Cardiac muscle cell (in vitro differentiated cells and primary cell): ENCODE measurements at regions not wholly inside any gene's neighbourhood (a gene's known extent, or its start where the extent isn't known, plus 50 kb on each side); places are given as distances from the start of the nearest gene placed in this dataset.

Experiments
- DNase-seq, 2 donors: peaks; one replicate each; pipeline versions ENCODE4 v3.0.0 to v3.0.0-alpha.2; 2010 to 2017; ENCODE audit warnings: low read depth in 1 of 2, low spot score in 1 of 2
- H3K27ac ChIP-seq: fragments of 200-600 bp; sonication (generic); 2 replicates; pipeline ENCODE4 v1.5.1; 2016
- H3K27me3 ChIP-seq: fragments of 200-600 bp; sonication (generic); 2 replicates; pipeline ENCODE4 v1.6.0; 2016; ENCODE audit warnings: control low read depth
- H3K36me3 ChIP-seq: fragments of 200-600 bp; sonication (generic); 2 replicates; pipeline ENCODE4 v1.5.1; 2016; ENCODE audit warnings: control low read depth
- H3K4me1 ChIP-seq: fragments of 200-600 bp; sonication (generic); 2 replicates; pipeline ENCODE4 v1.8.1; 2017; ENCODE audit warnings: low read depth, mild to moderate bottlenecking, mixed run types
- H3K4me3 ChIP-seq: fragments of 200-600 bp; sonication (generic); 2 replicates; pipeline ENCODE4 v1.5.1; 2016; ENCODE audit warnings: mild to moderate bottlenecking
- H3K9me3 ChIP-seq: fragments of 200-600 bp; sonication (generic); 2 replicates; pipeline ENCODE4 v1.5.1; 2017; ENCODE audit warnings: low read depth, mild to moderate bottlenecking, control low read depth
- TF ChIP-seq, protein P1 (sequence below): IDR thresholded peaks from 2 replicates; pipeline ENCODE4 v1.5.1; 2012; ENCODE audit warnings: low read depth, mild to moderate bottlenecking, low read length

- H3K4me1 ChIP-seq = no peaks in the 10 kb centered on the region
- H3K27me3 ChIP-seq = no peaks in the 10 kb centered on the region
- H3K27ac ChIP-seq = no peak overlapping the region
- TF ChIP-seq, protein P1, sequence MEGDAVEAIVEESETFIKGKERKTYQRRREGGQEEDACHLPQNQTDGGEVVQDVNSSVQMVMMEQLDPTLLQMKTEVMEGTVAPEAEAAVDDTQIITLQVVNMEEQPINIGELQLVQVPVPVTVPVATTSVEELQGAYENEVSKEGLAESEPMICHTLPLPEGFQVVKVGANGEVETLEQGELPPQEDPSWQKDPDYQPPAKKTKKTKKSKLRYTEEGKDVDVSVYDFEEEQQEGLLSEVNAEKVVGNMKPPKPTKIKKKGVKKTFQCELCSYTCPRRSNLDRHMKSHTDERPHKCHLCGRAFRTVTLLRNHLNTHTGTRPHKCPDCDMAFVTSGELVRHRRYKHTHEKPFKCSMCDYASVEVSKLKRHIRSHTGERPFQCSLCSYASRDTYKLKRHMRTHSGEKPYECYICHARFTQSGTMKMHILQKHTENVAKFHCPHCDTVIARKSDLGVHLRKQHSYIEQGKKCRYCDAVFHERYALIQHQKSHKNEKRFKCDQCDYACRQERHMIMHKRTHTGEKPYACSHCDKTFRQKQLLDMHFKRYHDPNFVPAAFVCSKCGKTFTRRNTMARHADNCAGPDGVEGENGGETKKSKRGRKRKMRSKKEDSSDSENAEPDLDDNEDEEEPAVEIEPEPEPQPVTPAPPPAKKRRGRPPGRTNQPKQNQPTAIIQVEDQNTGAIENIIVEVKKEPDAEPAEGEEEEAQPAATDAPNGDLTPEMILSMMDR = peak; percentile 41
- no peak overlapping the region for H3K4me3 ChIP-seq
- peak; percentile 38 to 72 for DNase-seq
- no peaks in the 10 kb centered on the region for H3K36me3 ChIP-seq
- no peaks in the 10 kb centered on the region for H3K9me3 ChIP-seq
Observed at GRCh38 chr5:41636605-41637004, 126.2 kb upstream of the PLCXD3 start.

- TF ChIP-seq, protein P1 = no peak
- Histone ChIP-seq H3K27ac (no peak overlapping the region), H3K27me3 (no peaks in the 10 kb centered on the region), H3K4me3 (no peak overlapping the region), H3K9me3 (no peaks in the 10 kb centered on the region), H3K4me1 (no peaks in the 10 kb centered on the region), H3K36me3 (no peaks in the 10 kb centered on the region)
- DNase-seq = no peak
Observed at GRCh38 chr5:41629897-41630296, 119.5 kb upstream of the PLCXD3 start.

DNA sequence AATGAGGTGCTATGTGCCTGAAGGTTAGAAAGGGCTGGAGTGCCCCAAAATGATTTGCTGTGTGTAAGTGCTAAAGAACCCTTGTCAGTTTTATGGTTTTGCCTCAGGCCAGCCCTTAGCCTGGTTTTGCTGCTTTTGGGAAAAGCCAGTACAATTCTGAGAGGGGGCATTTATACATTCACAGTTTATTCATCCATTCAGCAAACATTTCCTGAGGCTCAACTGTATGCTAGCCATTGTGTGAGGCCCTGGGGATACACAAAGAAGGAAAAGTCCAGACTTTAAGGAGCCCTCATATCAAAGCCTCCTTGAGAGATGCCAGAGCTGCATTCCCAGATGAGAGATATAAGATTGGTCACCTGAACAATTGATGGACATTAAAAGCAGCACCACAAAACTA, 115.2 kb upstream of the PLCXD3 start:
- H3K9me3 ChIP-seq = no peaks in the 10 kb centered on the region
- no peaks in the 10 kb centered on the region for H3K27me3 ChIP-seq
- TF ChIP-seq, protein P1 = no peak
- H3K4me1 ChIP-seq = no peaks in the 10 kb centered on the region
- no peak overlapping the region for H3K27ac ChIP-seq
- DNase-seq = no peak
- no peak overlapping the region for H3K4me3 ChIP-seq
- no peaks in the 10 kb centered on the region for H3K36me3 ChIP-seq

GRCh38 chr5:41621420-41621819, 111.0 kb upstream of the PLCXD3 start:
- no peaks in the 10 kb centered on the region for H3K36me3 ChIP-seq
- H3K9me3 ChIP-seq = no peaks in the 10 kb centered on the region

GRCh38 chr5:41617843-41618515, 107.6 kb upstream of the PLCXD3 start:
- no peaks in the 10 kb centered on the region for H3K4me1 ChIP-seq
- no peaks in the 10 kb centered on the region for H3K27me3 ChIP-seq
- TF ChIP-seq, protein P1 = no peak
- DNase-seq = no peak
- H3K36me3 ChIP-seq = no peaks in the 10 kb centered on the region
- no peak overlapping the region for H3K4me3 ChIP-seq
- no peaks in the 10 kb centered on the region for H3K9me3 ChIP-seq
- no peak overlapping the region for H3K27ac ChIP-seq

More at GRCh38 chr5:41621420-41621819, 111.0 kb upstream of the PLCXD3 start:
- no peak for DNase-seq
- Histone ChIP-seq H3K4me1 (no peaks in the 10 kb centered on the region), H3K4me3 (no peak overlapping the region), H3K27me3 (no peaks in the 10 kb centered on the region), H3K27ac (no peak overlapping the region)
- TF ChIP-seq, protein P1 = no peak
